ENCODE measurements at regions not wholly inside any gene's neighbourhood (a gene's known extent, or its start where the extent isn't known, plus 50 kb on each side); places are given as distances from the start of the nearest gene placed in this dataset.

DNA sequence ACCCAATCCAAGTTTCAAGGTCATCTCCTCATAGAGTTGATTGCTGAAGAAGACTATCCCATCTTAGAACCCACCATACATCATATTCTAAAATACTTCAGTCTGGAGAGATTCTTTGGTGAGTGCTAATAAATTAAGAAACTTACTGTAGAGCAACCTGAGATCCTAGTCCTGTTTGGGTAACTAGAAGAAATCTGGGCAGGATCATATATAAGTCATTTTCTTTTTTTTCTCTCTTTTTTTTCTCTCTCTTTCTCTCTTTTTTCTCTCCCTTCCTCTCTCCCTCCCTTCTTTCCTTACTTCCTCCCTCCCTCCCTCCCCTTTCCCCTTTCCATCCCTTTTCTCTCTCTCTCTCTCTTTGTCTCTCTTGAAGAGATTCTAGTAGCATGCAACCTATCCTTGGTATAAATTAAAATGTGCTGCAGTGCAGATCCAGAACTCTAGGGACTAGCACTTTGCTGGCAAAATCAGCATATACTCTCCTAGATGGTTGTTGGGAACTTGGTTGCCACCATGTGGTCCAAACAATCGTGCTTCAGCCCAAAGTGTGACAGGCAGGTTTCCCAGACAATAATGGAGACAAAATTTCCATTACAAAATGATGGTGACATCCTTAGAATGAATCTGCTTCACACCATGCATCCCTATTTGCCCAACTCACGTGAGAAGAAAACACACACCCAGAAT is 399.4 kb upstream of the CELF4 start:
- TF ChIP-seq EZH2phosphoT487 (IDR thresholded peaks at IDR 0.05; ENCODE audit: borderline replicate concordance, low read depth, low read length) (no peak), CTCF (conservative IDR thresholded peaks at IDR 0.05; ENCODE audit: low read length) (no peak)
